ENCODE measurements at regions not wholly inside any gene's neighbourhood (a gene's known extent, or its start where the extent isn't known, plus 50 kb on each side); places are given as distances from the start of the nearest gene placed in this dataset.

DNA sequence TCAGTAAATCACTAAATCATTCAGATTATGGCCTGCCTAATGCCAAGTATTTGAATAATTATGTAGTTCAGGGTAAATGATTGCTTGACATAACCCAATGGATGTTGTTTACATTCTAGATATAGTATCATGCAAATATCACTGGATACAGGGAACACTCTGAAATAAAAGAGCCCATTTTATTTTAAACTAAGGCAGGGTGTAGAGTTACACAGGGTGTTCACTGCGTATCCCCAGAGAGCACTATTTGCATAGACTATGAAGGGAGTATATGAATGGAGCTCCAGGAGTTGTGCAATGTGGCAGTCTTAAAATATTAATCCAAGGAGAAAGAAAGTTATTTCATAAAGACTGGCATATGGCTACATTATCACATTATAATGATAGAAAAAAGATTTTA, 701.1 kb upstream of the KLHL29 start:
- in situ Hi-C loops (cut with MboI; ENCODE audit: low sequenced_read_pairs in 4 of 4), result no loop called here
- TF ChIP-seq, protein P1, sequence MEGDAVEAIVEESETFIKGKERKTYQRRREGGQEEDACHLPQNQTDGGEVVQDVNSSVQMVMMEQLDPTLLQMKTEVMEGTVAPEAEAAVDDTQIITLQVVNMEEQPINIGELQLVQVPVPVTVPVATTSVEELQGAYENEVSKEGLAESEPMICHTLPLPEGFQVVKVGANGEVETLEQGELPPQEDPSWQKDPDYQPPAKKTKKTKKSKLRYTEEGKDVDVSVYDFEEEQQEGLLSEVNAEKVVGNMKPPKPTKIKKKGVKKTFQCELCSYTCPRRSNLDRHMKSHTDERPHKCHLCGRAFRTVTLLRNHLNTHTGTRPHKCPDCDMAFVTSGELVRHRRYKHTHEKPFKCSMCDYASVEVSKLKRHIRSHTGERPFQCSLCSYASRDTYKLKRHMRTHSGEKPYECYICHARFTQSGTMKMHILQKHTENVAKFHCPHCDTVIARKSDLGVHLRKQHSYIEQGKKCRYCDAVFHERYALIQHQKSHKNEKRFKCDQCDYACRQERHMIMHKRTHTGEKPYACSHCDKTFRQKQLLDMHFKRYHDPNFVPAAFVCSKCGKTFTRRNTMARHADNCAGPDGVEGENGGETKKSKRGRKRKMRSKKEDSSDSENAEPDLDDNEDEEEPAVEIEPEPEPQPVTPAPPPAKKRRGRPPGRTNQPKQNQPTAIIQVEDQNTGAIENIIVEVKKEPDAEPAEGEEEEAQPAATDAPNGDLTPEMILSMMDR (IDR thresholded peaks at IDR 0.05 in 4 of 5, conservative IDR thresholded peaks at IDR 0.05 in 1 of 5), result no peak
- no peak for TF ChIP-seq POLR2A (IDR thresholded peaks at IDR 0.05)
- DNase-seq (no peak), ATAC-seq (no peak)
- no peak overlapping the region for H3K4me3 ChIP-seq
- H3K36me3 ChIP-seq, result no peaks in the 10 kb centered on the region
- H3K27ac ChIP-seq, result no peak overlapping the region
- no peaks in the 10 kb centered on the region for H3K4me1 ChIP-seq
- H3K27me3 ChIP-seq, result no peaks in the 10 kb centered on the region
- intact Hi-C loops (cut with DNase I; ENCODE audit: low total_unique reads), result no loop called here
- no peaks in the 10 kb centered on the region for H3K9me3 ChIP-seq

- in situ Hi-C loops (cut with MboI; ENCODE audit: low sequenced_read_pairs in 4 of 4), result no loop called here
- H3K36me3 ChIP-seq, result no peaks in the 10 kb centered on the region
- TF ChIP-seq POLR2A (IDR thresholded peaks at IDR 0.05), result no peak
- TF ChIP-seq, protein P1 (IDR thresholded peaks at IDR 0.05 in 4 of 5, conservative IDR thresholded peaks at IDR 0.05 in 1 of 5), result no peak
- no peak for DNase-seq
- intact Hi-C loops (cut with DNase I; ENCODE audit: low total_unique reads), result no loop called here
- no peaks in the 10 kb centered on the region for H3K4me1 ChIP-seq
- H3K4me3 ChIP-seq, result no peak overlapping the region
- ATAC-seq, result no peak
- no peaks in the 10 kb centered on the region for H3K9me3 ChIP-seq
- no peaks in the 10 kb centered on the region for H3K27me3 ChIP-seq
- no peak overlapping the region for H3K27ac ChIP-seq
Measured at GRCh38 chr2:22690096-22690495, 694.9 kb upstream of the KLHL29 start.

DNA sequence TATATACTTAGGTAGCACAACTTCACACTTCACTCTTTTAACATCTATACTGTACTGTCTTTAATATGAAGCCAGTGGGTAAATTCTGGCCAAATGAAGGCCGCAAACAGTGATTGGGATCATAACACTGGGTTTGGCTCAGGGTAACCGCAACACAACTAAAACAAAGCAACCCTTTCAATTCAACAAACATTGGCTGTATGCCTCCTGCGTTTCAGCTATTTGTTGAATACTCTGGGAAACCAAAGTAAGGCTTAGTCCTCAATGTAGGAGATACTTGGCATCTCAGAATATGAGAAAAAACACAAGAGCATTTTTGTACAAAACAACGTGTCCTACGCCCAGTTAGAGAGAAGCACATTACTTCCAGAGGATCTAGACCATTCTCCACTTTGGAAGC, 693.3 kb upstream of the KLHL29 start:
- intact Hi-C loops (cut with DNase I; ENCODE audit: low total_unique reads), result no loop called here
- in situ Hi-C loops (cut with MboI; ENCODE audit: low sequenced_read_pairs in 4 of 4), result no loop called here
- Histone ChIP-seq H3K27me3 (no peaks in the 10 kb centered on the region), H3K36me3 (no peaks in the 10 kb centered on the region), H3K4me3 (no peak overlapping the region), H3K4me1 (no peaks in the 10 kb centered on the region), H3K9me3 (no peaks in the 10 kb centered on the region), H3K27ac (no peak overlapping the region)
- no peak for DNase-seq
- TF ChIP-seq POLR2A (IDR thresholded peaks at IDR 0.05), result no peak
- TF ChIP-seq, protein P1 (IDR thresholded peaks at IDR 0.05 in 4 of 5, conservative IDR thresholded peaks at IDR 0.05 in 1 of 5), result no peak
- ATAC-seq, result no peak

DNA sequence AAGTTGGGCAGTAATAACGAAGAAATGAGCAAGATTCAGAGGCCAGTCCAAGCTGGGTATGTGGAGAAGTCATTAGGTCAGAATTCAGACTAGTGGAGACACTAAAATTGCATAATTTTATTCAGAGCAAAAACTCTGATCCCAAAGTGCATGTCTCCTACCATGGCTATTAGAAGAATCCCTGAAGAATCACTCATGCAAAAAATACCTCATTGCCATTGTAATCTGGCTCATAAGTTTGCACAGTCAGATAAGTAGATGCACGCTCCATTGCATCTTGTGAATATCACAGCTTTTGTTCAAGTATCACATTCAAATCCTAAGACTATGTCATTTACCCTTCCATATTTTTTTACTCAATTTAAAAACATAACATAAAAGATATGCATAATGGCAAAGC, 692.2 kb upstream of the KLHL29 start:
- TF ChIP-seq, protein P1 (IDR thresholded peaks at IDR 0.05 in 4 of 5, conservative IDR thresholded peaks at IDR 0.05 in 1 of 5), result no peak
- no peak for TF ChIP-seq POLR2A (IDR thresholded peaks at IDR 0.05)
- Histone ChIP-seq H3K4me3 (no peak overlapping the region), H3K27ac (no peak overlapping the region), H3K4me1 (no peaks in the 10 kb centered on the region), H3K9me3 (no peaks in the 10 kb centered on the region), H3K27me3 (no peaks in the 10 kb centered on the region), H3K36me3 (no peaks in the 10 kb centered on the region)
- in situ Hi-C loops (cut with MboI; ENCODE audit: low sequenced_read_pairs in 4 of 4), result no loop called here
- no peak for DNase-seq
- no peak for ATAC-seq
- intact Hi-C loops (cut with DNase I; ENCODE audit: low total_unique reads), result no loop called here

DNA sequence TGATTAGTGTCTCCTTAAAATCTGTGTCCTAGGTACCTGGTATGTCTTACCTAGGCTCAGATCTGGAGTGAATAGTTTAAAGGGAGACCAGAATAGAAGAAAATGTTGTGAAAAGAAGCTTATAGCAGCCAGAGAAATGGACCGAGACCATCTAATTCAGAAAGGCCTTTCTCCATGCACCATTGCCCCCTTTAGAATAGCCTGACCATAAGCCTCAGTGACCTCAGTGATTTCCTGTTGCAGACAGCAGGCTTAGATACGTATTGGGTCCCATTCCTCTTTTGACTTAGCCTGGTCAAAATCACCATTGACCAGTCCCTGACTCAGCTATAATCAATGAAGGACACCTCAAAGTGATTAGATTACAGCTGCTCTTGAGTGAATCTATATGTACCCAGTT, 690.7 kb upstream of the KLHL29 start:
- ATAC-seq, result no peak
- H3K36me3 ChIP-seq, result no peaks in the 10 kb centered on the region
- intact Hi-C loops (cut with DNase I; ENCODE audit: low total_unique reads), result no loop called here
- H3K9me3 ChIP-seq, result no peaks in the 10 kb centered on the region
- H3K4me3 ChIP-seq, result no peak overlapping the region
- DNase-seq, result no peak
- H3K4me1 ChIP-seq, result no peaks in the 10 kb centered on the region
- no peak overlapping the region for H3K27ac ChIP-seq
- TF ChIP-seq, protein P1 (IDR thresholded peaks at IDR 0.05 in 4 of 5, conservative IDR thresholded peaks at IDR 0.05 in 1 of 5), result no peak
- no peak for TF ChIP-seq POLR2A (IDR thresholded peaks at IDR 0.05)
- in situ Hi-C loops (cut with MboI; ENCODE audit: low sequenced_read_pairs in 4 of 4), result no loop called here
- H3K27me3 ChIP-seq, result no peaks in the 10 kb centered on the region

All from gastrocnemius medialis (tissue), 4 donors.